ENCODE measurements at regions not wholly inside any gene's neighbourhood (a gene's known extent, or its start where the extent isn't known, plus 50 kb on each side); places are given as distances from the start of the nearest gene placed in this dataset.

GRCh38 chr10:30784897-30785605 lies 155.5 kb upstream of the LYZL2 start:
- TF ChIP-seq CTCF (IDR thresholded peaks at IDR 0.05; ENCODE audit: insufficient read depth, missing control alignments) = no peak
- DNase-seq (ENCODE audit: insufficient read length, low spot score) (peak; percentile 82), FAIRE-seq (no peak)

- no peak for TF ChIP-seq CTCF (IDR thresholded peaks at IDR 0.05; ENCODE audit: insufficient read depth, missing control alignments)
- FAIRE-seq (no peak), DNase-seq (ENCODE audit: insufficient read length, low spot score) (no peak)
Observed at GRCh38 chr10:30784524-30784896, 155.0 kb upstream of the LYZL2 start.

- FAIRE-seq (no peak), DNase-seq (ENCODE audit: insufficient read length, low spot score) (peak; percentile 79)
- TF ChIP-seq CTCF (IDR thresholded peaks at IDR 0.05; ENCODE audit: insufficient read depth, missing control alignments) = peak; percentile 91
Observed at GRCh38 chr10:30783939-30784501, 154.5 kb upstream of the LYZL2 start.

DNA sequence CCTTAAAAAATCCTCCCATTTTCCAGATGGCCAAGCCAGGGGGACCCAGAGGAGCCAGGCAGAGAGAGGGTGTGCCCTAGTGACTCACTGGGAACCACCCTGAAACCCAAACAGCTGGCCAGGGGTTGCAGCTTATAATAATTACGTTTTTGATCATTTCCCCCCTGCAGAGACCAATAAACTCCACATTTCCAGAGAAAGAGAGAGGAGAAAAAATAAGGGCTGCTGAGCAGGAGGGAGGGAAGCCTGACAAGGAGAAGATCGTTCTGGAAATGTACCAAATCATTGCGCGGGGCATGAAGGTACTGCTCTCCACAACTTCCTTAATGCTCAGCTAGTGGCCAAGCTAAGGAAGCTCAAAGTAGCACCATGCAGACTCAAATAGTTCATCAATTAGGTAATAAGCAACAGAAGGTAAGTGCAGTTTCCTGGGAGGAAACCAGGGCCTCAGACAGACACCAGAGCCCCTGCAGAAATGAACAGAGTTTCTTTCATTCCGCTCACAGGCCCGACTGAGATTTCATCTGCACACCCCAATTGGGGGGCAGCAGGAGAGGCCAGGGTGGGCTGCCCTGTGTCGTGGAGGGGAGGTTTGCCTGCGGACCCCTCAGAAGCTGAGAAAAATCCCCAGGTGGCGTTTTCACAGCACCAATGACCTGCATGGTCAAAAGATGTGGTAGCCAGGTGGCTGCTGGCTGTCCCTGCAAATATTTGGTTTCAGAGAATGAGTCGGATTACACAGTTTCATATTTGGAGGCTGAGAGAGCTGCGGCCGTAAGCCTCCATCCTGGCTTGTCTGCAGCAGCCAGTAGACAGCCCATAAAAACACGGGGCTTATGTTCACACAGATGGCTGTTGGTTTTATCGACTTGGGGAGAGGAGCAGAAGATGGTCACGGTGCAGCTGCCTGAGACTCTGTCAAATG lies 153.2 kb upstream of the LYZL2 start:
- FAIRE-seq (no peak), DNase-seq (ENCODE audit: insufficient read length, low spot score) (no peak)
- no peak for TF ChIP-seq CTCF (IDR thresholded peaks at IDR 0.05; ENCODE audit: insufficient read depth, missing control alignments)

GRCh38 chr10:30782157-30782536 lies 152.6 kb upstream of the LYZL2 start:
- DNase-seq (ENCODE audit: insufficient read length, low spot score) = no peak
- FAIRE-seq = no peak
- TF ChIP-seq CTCF (IDR thresholded peaks at IDR 0.05; ENCODE audit: insufficient read depth, missing control alignments) = no peak

DNA sequence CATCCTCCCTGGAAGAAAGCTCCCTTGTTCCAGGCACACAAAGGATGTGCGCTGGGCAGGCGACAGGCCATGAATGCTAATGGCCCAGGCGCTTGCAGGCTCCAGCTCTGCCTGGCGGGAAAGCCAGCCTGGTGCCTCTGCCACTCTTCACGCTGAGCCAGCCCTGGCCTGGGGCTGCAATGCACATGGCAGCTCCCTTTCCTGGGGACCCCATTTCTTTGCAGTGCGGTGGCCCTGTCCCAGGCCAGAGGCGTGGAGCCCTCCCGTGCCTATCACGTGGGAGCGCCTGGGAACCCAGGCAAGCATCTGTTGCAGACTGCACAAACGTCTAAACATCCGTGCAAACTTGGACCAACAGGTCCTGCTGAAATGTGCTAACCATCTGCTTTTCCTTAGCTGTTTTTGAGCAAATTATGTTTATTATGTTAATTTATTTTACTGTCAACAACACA lies 152.1 kb upstream of the LYZL2 start:
- no peak for FAIRE-seq
- no peak for TF ChIP-seq CTCF (IDR thresholded peaks at IDR 0.05; ENCODE audit: insufficient read depth, missing control alignments)
- no peak for DNase-seq (ENCODE audit: insufficient read length, low spot score)
